ENCODE measurements at regions not wholly inside any gene's neighbourhood (a gene's known extent, or its start where the extent isn't known, plus 50 kb on each side); places are given as distances from the start of the nearest gene placed in this dataset.

DNA sequence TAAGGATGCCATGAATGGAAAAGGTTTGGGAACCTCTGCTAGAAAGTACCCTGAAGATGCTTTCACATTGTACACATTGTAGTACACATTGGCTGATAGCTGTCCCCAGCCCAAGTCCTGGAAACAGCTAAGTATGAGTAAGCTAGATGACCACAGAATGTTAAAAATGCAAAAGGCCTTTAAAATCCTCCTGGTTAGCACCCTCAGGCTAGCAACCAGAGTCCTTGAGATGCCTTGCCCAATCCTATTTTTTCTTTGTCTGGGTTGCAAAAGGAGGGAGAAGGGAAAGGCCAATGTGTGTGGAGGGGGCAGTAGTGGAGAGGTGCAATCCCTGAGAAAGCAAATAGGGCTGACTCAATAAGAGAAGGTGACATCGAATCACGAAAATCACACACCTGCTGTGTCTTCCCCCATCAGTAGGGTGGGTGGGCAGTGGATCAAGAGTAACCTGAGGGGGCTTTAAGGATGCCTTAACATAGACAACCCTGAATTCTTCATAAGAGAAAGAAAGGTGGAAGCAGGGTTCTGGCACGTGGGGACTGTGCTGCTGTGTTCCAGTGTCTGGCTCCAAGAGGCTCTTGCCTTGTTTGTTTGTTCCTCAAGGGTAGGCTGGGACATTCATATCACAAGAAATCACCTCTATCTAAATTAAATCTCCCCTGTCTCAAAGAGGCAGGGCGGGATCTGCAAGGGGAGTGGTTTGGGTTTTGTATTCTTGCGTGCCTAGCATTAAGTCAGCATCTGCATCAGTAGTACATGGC lies 266.2 kb upstream of the PLXNA2 start:
- TF ChIP-seq POLR2AphosphoS5 (IDR thresholded peaks at IDR 0.05) (no peak), CTCF (IDR thresholded peaks at IDR 0.05) (no peak), POLR2A (IDR thresholded peaks at IDR 0.05) (no peak), EP300 (IDR thresholded peaks at IDR 0.05) (no peak)
